Naive thymus-derived CD4-positive, alpha-beta T cell (primary cell): ENCODE measurements at regions not wholly inside any gene's neighbourhood (a gene's known extent, or its start where the extent isn't known, plus 50 kb on each side); places are given as distances from the start of the nearest gene placed in this dataset.
A peak's percentile ranks its signal among the peaks of the same experiment; 100 is the strongest.
"Not testable (repeated sequence)": the region's sequence is repeated elsewhere in the genome, so short reads cannot be mapped to it uniquely, and the experiment has no call there.

Source experiments
- ATAC-seq: fragments of 150-1000 bp; cut with Tn5 transposase; 2 replicates; pipeline ENCODE4 v1.10.0; 2021; ENCODE audit warnings: mild to moderate bottlenecking, moderate library complexity
- CTCF ChIA-PET: fragments of 350-600 bp; sonication (Branson Sonifier 250); formaldehyde crosslinking; loops from one replicate; lab custom pipeline; 2021; ENCODE audit warnings: antibody characterized with exemption; lab: Charles Lee
- POLR2A ChIA-PET: fragments of 350-600 bp; sonication (Branson Sonifier 250); formaldehyde crosslinking; loops from one replicate; lab custom pipeline; 2021; ENCODE audit warnings: antibody characterized with exemption, inconsistent platforms; lab: Charles Lee
- DNase-seq, 9 donors: peaks; one replicate each; pipeline versions ENCODE4 v3.0.0 to v3.0.0-alpha.2; 2020 to 2022; ENCODE audit warnings: mixed read lengths in 1 of 9
- H3K27ac ChIP-seq: one replicate; pipeline ENCODE4 v1.7.0; 2013; ENCODE audit warnings: mild to moderate bottlenecking, low read depth, low read length, moderate library complexity
- H3K27me3 ChIP-seq, 2 donors: one replicate each; pipeline ENCODE4 v1.7.0; 2013; ENCODE audit warnings: low read length in 2 of 2, mild to moderate bottlenecking in 2 of 2, moderate library complexity in 2 of 2; ENCODE audit not compliant: control insufficient read depth in 2 of 2, insufficient read depth in 2 of 2
- H3K36me3 ChIP-seq, 3 experiments: 1 replicate in 2 of 3; 2 replicates in 1 of 3; pipeline ENCODE4 v1.7.0; 2013; ENCODE audit warnings: low read length in 3 of 3, mild to moderate bottlenecking in 3 of 3, moderate library complexity in 1 of 3; ENCODE audit not compliant: insufficient read depth in 3 of 3, control insufficient read depth in 2 of 3
- H3K4me1 ChIP-seq, 2 donors: one replicate each; pipeline ENCODE4 v1.7.0; 2013; ENCODE audit warnings: low read length in 2 of 2, mild to moderate bottlenecking in 2 of 2, moderate library complexity in 1 of 2; ENCODE audit not compliant: control insufficient read depth in 2 of 2, insufficient read depth in 2 of 2
- H3K4me3 ChIP-seq: 2 replicates; pipeline ENCODE4 v1.7.0; 2013; ENCODE audit warnings: mild to moderate bottlenecking, low read length
- H3K9me3 ChIP-seq, 3 experiments: 1 replicate in 2 of 3; 2 replicates in 1 of 3; pipeline ENCODE4 v1.7.0; 2013; ENCODE audit warnings: low read length in 3 of 3; ENCODE audit not compliant: control insufficient read depth in 2 of 3
- H3K27ac Mint-ChIP-seq, 9 donors: one replicate each; pipeline ENCODE4 v1.8.0; 2020 to 2022; ENCODE audit warnings: mixed read lengths in 9 of 9, mild to moderate bottlenecking in 8 of 9, moderate library complexity in 5 of 9, inconsistent platforms in 2 of 9
- H3K27me3 Mint-ChIP-seq, 5 donors: one replicate each; pipeline ENCODE4 v1.8.0; 2021 to 2022; ENCODE audit warnings: mixed read lengths in 5 of 5, mild to moderate bottlenecking in 1 of 5
- H3K36me3 Mint-ChIP-seq, 5 donors: one replicate each; pipeline ENCODE4 v1.8.0; 2020 to 2022; ENCODE audit warnings: mixed read lengths in 5 of 5, mild to moderate bottlenecking in 3 of 5, inconsistent platforms in 1 of 5
- H3K4me1 Mint-ChIP-seq, 7 donors: one replicate each; pipeline ENCODE4 v1.8.0; 2020 to 2022; ENCODE audit warnings: mixed read lengths in 7 of 7, mild to moderate bottlenecking in 3 of 7, inconsistent platforms in 1 of 7
- H3K4me3 Mint-ChIP-seq, 10 donors: one replicate each; pipeline ENCODE4 v1.8.0; 2020 to 2022; ENCODE audit warnings: mild to moderate bottlenecking in 10 of 10, mixed read lengths in 10 of 10, moderate library complexity in 6 of 10, inconsistent platforms in 2 of 10
- H3K9me3 Mint-ChIP-seq, 11 donors: one replicate each; pipeline ENCODE4 v1.8.0; 2020 to 2022; ENCODE audit warnings: mixed read lengths in 11 of 11, mild to moderate bottlenecking in 4 of 11, inconsistent platforms in 1 of 11, moderate library complexity in 1 of 11
- intact Hi-C, 2 donors: fragments of 100-400 bp; cut with micrococcal nuclease; formaldehyde crosslinking; loops; one replicate each; pipeline ENCODE4 v1.15.1; 2023

GRCh38 chr2:87634971-87635650 lies 112.8 kb upstream of the PLGLB2 start:
- POLR2A ChIA-PET, H3K27ac ChIP-seq, H3K36me3 ChIP-seq, DNase-seq, H3K4me3 ChIP-seq, H3K27me3 Mint-ChIP-seq, H3K4me3 Mint-ChIP-seq, H3K27me3 ChIP-seq, H3K36me3 Mint-ChIP-seq, H3K9me3 Mint-ChIP-seq, H3K9me3 ChIP-seq, ATAC-seq, intact Hi-C loops, H3K4me1 ChIP-seq, CTCF ChIA-PET: not testable (repeated sequence)
- Mint-ChIP-seq H3K4me1 (peaks cover 0 to 15% (median 0%) of the 10 kb centered on the region in 7 donors), H3K27ac (peak overlapping the region in 1 of 9 donors; percentile 83)

DNA sequence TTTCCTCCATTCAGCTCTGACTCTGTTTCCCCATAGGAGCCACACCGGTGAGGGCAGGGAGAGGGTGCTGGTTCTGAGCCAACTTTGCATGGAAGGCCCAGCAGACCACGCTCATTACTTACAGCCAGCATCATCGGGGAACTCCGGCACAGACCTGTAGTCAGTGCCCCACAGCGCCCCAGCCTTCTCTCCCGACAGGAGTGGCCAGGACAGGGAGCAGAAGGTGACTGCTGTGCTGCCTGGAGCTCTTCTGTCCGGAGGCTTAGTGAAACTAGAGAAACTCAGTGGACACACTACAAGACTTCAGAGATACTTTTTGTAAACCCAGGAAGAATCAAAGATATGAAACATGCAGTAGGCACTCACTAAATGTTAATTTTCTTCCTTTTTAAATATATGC lies 111.6 kb upstream of the PLGLB2 start:
- intact Hi-C loops, CTCF ChIA-PET, DNase-seq, POLR2A ChIA-PET, H3K27ac Mint-ChIP-seq, H3K27me3 ChIP-seq, ATAC-seq, H3K4me3 Mint-ChIP-seq, H3K36me3 Mint-ChIP-seq, H3K27me3 Mint-ChIP-seq, H3K36me3 ChIP-seq, H3K9me3 Mint-ChIP-seq, H3K9me3 ChIP-seq, H3K27ac ChIP-seq, H3K4me1 ChIP-seq, H3K4me3 ChIP-seq: not testable (repeated sequence)
- peaks cover 0 to 15% (median 0%) of the 10 kb centered on the region in 7 donors for H3K4me1 Mint-ChIP-seq

- ATAC-seq, H3K36me3 Mint-ChIP-seq, H3K4me1 ChIP-seq, H3K27me3 Mint-ChIP-seq, H3K4me3 ChIP-seq, H3K27me3 ChIP-seq, DNase-seq, H3K36me3 ChIP-seq, H3K27ac Mint-ChIP-seq, POLR2A ChIA-PET, H3K27ac ChIP-seq, intact Hi-C loops, H3K9me3 ChIP-seq, H3K4me3 Mint-ChIP-seq, H3K9me3 Mint-ChIP-seq, CTCF ChIA-PET: not testable (repeated sequence)
- peaks cover 0 to 11% (median 0%) of the 10 kb centered on the region in 7 donors for H3K4me1 Mint-ChIP-seq
Measured at GRCh38 chr2:87636735-87637134, 111.2 kb upstream of the PLGLB2 start.

DNA sequence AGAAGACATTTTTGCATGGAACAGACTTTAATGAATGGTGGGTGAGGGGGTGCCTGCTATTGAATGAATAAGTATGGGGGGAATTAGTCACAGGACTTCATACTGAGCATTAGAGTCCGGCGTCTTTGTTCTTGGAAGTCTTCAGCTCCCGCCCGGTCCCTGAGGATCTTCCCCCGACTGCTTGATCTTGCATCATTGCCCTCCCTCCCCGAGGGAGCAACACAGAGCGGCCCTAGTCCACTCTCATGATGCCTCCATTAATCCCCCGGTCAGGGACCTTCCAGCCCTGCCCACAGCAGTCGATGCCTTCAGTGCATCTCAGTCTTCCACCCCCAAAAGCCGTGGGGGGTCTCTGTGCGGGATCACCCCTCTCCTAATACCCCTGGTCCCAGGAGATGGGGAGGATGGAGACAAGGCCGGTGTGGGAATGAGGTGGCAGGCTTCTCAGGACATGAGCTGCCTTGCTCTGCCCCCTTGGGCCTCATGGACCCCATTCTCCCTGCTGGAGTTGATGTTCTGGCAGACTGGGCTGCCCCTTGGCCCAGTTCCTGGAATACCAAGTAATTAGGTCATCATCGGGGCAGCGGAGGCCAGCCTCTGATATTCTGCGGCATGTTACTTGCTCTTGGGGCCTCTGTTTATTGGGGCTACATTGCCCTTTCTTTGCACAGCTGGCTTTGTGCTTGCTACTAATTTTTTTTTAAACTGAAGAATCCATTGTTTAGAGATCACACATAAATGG lies 110.5 kb upstream of the PLGLB2 start:
- H3K27ac Mint-ChIP-seq, H3K27ac ChIP-seq, CTCF ChIA-PET, H3K36me3 Mint-ChIP-seq, H3K4me3 ChIP-seq, H3K27me3 ChIP-seq, H3K36me3 ChIP-seq, H3K9me3 ChIP-seq, H3K4me1 ChIP-seq, DNase-seq, H3K4me3 Mint-ChIP-seq, intact Hi-C loops, H3K27me3 Mint-ChIP-seq, ATAC-seq, H3K9me3 Mint-ChIP-seq, POLR2A ChIA-PET: not testable (repeated sequence)
- peaks cover 0 to 11% (median 0%) of the 10 kb centered on the region in 7 donors for H3K4me1 Mint-ChIP-seq

- H3K9me3 ChIP-seq, H3K36me3 ChIP-seq, intact Hi-C loops, H3K4me3 Mint-ChIP-seq, DNase-seq, H3K27me3 ChIP-seq, H3K27ac ChIP-seq, H3K4me1 ChIP-seq, H3K36me3 Mint-ChIP-seq, H3K27ac Mint-ChIP-seq, H3K4me1 Mint-ChIP-seq, H3K4me3 ChIP-seq, CTCF ChIA-PET, POLR2A ChIA-PET, ATAC-seq, H3K9me3 Mint-ChIP-seq, H3K27me3 Mint-ChIP-seq: not testable (repeated sequence)
Measured at GRCh38 chr2:87638114-87638807, 109.6 kb upstream of the PLGLB2 start.

DNA sequence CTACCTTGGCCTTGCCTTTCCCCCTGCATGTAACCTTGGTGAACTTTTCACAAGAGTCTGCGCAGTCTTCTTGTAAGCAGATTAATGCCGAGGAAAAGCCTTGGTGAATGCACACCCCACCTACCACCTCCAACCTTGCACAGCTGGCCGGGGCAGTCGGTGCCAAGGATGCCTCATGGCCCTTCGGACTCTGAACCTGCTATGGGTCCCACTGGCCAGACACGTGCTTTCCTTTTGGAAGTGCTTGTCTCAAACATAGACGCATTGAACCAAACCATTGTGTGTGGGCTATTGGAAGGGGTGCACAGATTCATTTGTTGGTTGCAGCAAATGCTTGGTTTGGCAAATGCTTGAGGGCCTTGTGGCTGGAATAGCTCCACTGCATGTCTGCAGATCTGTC lies 109.0 kb upstream of the PLGLB2 start:
- H3K9me3 Mint-ChIP-seq, H3K36me3 Mint-ChIP-seq, intact Hi-C loops, DNase-seq, H3K4me3 Mint-ChIP-seq, ATAC-seq, CTCF ChIA-PET, H3K27ac ChIP-seq, H3K4me3 ChIP-seq, POLR2A ChIA-PET, H3K4me1 ChIP-seq, H3K27me3 Mint-ChIP-seq, H3K4me1 Mint-ChIP-seq, H3K9me3 ChIP-seq, H3K36me3 ChIP-seq, H3K27ac Mint-ChIP-seq, H3K27me3 ChIP-seq: not testable (repeated sequence)
